NT2/D1 (cell line): ENCODE measurements at regions not wholly inside any gene's neighbourhood (a gene's known extent, or its start where the extent isn't known, plus 50 kb on each side); places are given as distances from the start of the nearest gene placed in this dataset.

Experiments used
- DNase-seq: peaks from one replicate; pipeline ENCODE4 v3.0.0-alpha.2; 2011; ENCODE audit warnings: low read depth, low spot score
- H3K27me3 ChIP-seq: 2 replicates; pipeline ENCODE4 v1.6.0; 2011; ENCODE audit warnings: mild to moderate bottlenecking; ENCODE audit not compliant: insufficient read length, insufficient read depth
- H3K36me3 ChIP-seq: 2 replicates; pipeline ENCODE4 v1.6.1; 2011; ENCODE audit warnings: mild to moderate bottlenecking, low read length, mixed read lengths; ENCODE audit not compliant: insufficient read depth, insufficient read length
- H3K4me1 ChIP-seq: 2 replicates; pipeline ENCODE4 v1.5.1; 2011; ENCODE audit not compliant: insufficient read depth, insufficient read length
- H3K4me3 ChIP-seq: 2 replicates; pipeline ENCODE4 v1.5.1; 2011; ENCODE audit warnings: low read depth; ENCODE audit not compliant: insufficient read length
- H3K9ac ChIP-seq: 2 replicates; pipeline ENCODE4 v1.6.0; 2011; ENCODE audit warnings: low read depth; ENCODE audit not compliant: insufficient read length
- H3K9me3 ChIP-seq: 2 replicates; pipeline ENCODE4 v1.5.1; 2011; ENCODE audit warnings: mild to moderate bottlenecking, low read length; ENCODE audit not compliant: insufficient read depth
- SUZ12 ChIP-seq: IDR thresholded peaks from 2 replicates; pipeline ENCODE4 v1.6.1; 2011; ENCODE audit not compliant: insufficient read length, insufficient read depth; ENCODE audit errors: extremely low read depth
- YY1 ChIP-seq: IDR thresholded peaks from 2 replicates; pipeline ENCODE4 v1.6.1; 2011; ENCODE audit not compliant: insufficient read length, insufficient read depth
- ZNF274 ChIP-seq: IDR thresholded peaks from 2 replicates; pipeline ENCODE4 v1.6.1; 2011; ENCODE audit warnings: mild to moderate bottlenecking, low read depth, low read length

DNA sequence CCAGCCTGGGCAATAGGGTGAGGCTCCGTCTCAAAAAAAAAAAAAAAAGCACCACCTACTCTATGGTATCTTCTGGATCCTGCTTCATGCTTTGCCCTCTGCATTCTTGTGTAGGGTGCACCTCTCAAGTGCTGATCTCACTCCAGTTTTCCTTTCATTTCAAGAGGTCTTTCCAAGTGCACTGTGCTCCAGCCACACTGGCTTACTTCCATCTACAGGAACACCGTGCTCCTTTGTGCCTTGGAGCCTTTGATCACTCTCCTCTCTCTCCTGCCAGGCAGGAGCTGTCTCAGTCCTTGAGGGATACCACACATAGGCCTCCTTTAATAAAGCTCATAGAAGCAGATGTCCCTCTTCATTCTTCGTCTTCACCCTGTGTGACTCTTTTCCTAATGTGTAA, 55.4 kb upstream of the GREM2 start:
- H3K4me1 ChIP-seq = no peaks in the 10 kb centered on the region

DNA sequence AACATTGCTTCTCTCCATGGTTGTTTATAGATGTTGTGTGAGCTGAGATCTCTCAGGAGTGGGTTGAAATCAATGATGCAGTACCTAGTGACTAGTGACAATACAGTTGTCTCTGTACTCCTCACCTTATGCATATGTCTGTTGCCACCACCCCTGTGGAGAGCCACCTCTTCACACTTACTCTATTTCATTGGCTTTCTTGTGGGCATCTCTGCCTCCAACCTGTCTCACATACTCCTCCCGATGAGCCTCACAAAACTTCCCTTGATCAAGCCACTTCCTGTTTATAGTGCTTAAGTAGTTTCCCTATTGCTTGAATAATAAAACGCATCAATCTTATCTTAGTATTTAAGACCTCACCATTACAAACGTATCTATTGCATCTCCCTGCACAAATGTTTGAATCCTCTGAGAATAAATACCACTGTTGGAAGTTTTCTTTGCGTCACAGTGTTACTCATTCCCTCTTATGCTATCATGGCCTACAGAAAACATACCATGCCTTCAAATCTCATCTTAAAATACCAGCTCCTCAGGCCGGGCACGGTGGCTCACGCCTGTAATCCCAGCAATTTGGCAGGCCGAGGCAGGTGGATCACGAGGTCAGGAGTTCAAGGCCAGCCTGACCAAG, 54.7 kb upstream of the GREM2 start:
- TF ChIP-seq SUZ12 (no peak), YY1 (no peak), ZNF274 (no peak)
- H3K36me3 ChIP-seq = no peaks in the 10 kb centered on the region
- no peaks in the 10 kb centered on the region for H3K4me1 ChIP-seq
- no peak overlapping the region for H3K9ac ChIP-seq
- no peak for DNase-seq
- no peaks in the 10 kb centered on the region for H3K9me3 ChIP-seq
- H3K4me3 ChIP-seq = no peak overlapping the region
- no peaks in the 10 kb centered on the region for H3K27me3 ChIP-seq

More for the DNA sequence above, 55.4 kb upstream of the GREM2 start:
- DNase-seq = no peak
- H3K9me3 ChIP-seq = no peaks in the 10 kb centered on the region
- H3K4me3 ChIP-seq = no peak overlapping the region
- no peaks in the 10 kb centered on the region for H3K36me3 ChIP-seq
- TF ChIP-seq ZNF274 = no peak
- TF ChIP-seq SUZ12 = no peak
- TF ChIP-seq YY1 = no peak
- no peaks in the 10 kb centered on the region for H3K27me3 ChIP-seq
- H3K9ac ChIP-seq = no peak overlapping the region

DNA sequence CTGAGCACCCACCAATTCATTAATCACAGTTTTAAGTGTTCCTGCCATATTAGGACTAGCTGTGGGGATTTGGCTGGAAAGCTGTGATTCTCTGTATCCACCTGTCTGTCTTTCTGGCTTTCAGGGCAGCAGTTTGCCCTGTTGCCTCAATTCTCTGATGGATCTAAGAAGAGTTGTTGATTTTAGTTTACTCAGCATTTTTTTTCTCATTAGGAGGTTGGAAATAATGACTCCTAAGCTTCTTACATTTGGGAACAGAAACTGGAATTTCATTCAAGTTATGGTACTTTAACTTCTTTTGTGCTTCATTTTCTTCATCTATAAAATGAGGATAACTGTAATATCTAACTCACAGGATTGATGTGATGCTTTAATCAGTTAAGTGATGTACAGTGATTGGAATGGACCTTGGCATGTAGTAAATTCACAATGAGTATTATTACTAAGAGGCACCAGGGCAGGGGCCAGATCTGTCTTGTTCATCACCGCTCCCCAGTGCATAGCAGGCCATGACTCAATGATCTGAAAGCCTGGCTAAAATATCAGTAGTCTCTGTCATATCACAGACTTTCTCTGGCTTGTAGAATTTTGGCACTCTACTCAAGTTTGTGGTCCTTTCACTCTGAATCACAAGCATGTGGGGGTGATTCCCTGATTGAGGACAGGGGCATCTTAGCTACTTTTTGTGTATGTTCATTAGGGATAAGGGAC, 51.4 kb upstream of the GREM2 start:
- Histone ChIP-seq H3K9me3 (no peaks in the 10 kb centered on the region), H3K36me3 (no peaks in the 10 kb centered on the region), H3K27me3 (no peaks in the 10 kb centered on the region), H3K4me1 (no peaks in the 10 kb centered on the region), H3K9ac (no peak overlapping the region), H3K4me3 (no peak overlapping the region)
- no peak for DNase-seq
- TF ChIP-seq YY1 (no peak), SUZ12 (no peak), ZNF274 (no peak)
